GM12873 (cell line): ENCODE measurements at regions not wholly inside any gene's neighbourhood (a gene's known extent, or its start where the extent isn't known, plus 50 kb on each side); places are given as distances from the start of the nearest gene placed in this dataset.

ENCODE experiments used
- TF ChIP-seq, protein P1 (sequence below): IDR thresholded peaks from 2 replicates; pipeline ENCODE4 v1.5.1; 2012; ENCODE audit warnings: low read depth, mild to moderate bottlenecking, moderate library complexity, low read length, control low read depth; ENCODE audit not compliant: insufficient read depth; ENCODE audit errors: missing control alignments

DNA sequence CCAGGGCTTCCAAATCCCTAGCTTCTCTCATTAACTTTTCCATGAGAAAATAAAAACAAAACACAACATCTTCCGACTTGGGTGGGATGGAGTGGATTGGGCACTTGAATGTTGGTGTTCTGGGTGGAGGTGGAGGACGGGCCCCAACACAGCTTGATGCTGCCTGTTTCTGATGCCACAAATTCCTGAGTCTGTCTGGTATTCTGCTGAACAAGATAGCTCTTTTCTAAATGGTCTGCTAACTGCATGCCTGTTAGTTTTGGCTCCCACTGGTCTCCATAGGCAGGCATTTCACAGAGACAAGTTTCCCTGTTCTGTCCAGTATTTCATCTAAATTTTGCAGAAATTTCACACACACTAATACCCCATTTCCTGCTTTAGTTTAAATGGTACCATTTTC lies 160.9 kb upstream of the FZD8 start:
- TF ChIP-seq, protein P1, sequence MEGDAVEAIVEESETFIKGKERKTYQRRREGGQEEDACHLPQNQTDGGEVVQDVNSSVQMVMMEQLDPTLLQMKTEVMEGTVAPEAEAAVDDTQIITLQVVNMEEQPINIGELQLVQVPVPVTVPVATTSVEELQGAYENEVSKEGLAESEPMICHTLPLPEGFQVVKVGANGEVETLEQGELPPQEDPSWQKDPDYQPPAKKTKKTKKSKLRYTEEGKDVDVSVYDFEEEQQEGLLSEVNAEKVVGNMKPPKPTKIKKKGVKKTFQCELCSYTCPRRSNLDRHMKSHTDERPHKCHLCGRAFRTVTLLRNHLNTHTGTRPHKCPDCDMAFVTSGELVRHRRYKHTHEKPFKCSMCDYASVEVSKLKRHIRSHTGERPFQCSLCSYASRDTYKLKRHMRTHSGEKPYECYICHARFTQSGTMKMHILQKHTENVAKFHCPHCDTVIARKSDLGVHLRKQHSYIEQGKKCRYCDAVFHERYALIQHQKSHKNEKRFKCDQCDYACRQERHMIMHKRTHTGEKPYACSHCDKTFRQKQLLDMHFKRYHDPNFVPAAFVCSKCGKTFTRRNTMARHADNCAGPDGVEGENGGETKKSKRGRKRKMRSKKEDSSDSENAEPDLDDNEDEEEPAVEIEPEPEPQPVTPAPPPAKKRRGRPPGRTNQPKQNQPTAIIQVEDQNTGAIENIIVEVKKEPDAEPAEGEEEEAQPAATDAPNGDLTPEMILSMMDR: no peak

DNA sequence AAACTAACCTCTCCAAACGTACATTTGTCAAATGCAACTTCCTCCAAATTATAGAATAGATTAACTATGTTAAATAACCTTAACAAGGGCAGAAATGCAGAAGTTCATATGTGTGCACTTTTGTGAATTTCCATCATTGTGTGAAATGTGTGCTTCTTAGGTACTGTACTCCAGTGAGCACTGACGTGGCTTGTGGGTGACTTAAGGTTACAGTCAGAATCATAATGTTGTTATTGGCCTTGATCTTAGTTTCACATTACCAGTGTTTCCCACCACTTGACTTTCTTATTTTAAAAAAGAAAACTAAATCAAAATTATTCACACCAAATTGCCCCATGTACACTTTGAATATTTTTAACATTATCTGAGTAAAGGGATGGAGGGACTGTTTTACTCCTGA lies 155.1 kb upstream of the FZD8 start:
- TF ChIP-seq, protein P1: no peak

DNA sequence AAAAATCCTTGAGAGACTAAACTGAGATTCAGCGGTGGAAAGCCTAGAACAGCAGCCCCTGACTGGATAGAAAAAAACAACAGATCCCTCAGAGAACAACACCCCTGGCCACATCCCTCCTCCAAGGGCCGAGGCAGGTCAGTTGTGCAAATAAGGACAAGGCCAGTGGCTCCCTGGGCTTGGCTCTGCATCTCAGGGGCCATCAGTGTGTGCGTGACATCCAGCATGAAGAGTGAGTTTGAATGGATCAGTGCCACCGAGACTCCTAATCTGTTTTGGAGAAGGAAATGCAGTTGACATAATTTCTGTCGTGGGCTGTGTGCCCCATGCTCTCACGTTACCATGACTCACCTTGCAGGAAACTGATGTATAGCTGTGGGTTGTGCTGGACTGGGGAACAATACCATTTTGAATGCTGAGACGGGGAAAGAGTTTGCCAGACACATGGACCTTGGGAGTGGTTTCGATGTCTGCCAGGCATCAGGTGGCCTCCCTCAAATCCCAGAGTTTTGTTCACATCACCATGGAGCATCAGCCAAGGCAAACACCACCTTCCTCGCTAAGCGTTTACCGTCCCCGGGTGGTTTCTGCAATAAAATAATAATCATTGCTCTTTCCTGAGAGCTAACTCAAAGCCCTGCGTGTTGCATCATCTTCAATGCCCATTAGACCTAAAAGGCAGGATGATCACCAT lies 153.2 kb upstream of the FZD8 start:
- TF ChIP-seq, protein P1: no peak

DNA sequence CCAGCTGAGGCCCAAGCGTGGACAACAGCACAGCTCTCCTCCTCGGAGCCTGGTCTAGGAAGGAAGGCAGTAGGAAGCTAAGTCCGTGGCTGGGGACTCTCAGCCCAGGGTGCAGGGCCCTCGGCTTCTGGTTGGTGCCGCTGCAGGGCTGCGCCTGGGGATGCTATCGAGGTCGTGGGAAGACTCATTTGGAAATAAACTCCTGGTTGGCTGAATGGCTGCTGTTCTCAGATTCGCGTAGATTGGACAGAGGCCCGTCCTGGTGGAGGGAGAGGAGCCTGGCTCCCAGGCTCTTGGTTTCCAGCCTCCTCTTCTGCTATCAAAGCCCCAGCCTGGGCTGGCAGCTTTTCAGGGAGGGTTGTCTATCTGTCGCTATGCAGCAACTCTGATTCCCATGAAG lies 152.6 kb upstream of the FZD8 start:
- TF ChIP-seq, protein P1: no peak

DNA sequence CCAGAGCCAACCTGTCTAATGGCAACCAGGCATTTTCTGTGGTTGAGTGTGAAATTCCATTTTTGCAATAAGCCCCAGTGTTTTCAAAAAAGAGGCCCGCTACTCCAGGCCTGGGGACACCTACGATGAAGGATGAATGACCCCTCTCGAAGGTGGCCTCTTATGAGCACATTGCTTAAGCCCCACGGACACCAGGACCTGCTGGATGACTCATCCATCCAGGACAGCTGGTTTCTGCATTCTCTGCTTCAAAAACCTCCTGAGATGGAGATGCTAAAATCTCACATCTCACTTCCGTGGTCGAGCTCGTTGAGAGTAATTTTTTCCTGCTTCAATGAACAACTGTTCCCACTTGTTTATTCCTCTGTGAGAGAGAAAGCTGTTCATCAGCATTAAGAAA lies 150.2 kb upstream of the FZD8 start:
- TF ChIP-seq, protein P1: no peak

DNA sequence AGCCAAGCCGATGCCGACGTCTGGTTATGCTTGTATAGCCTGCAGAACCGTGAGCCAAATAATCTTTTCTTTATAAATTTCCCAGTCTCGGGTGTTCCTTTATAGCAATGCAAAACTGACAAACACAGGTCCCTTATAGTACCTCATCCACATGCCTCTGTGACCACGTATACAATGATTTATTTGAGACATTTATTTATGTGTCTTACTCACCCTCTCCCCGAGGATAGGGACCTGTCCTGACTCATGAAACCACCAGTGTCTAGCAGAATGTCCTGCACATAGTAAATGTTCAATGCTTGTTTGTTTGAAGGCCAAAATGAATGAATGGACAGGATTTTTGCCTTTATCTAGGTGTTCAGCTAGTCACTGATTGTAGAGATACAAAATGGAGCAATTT lies 147.9 kb upstream of the FZD8 start:
- TF ChIP-seq, protein P1: no peak

DNA sequence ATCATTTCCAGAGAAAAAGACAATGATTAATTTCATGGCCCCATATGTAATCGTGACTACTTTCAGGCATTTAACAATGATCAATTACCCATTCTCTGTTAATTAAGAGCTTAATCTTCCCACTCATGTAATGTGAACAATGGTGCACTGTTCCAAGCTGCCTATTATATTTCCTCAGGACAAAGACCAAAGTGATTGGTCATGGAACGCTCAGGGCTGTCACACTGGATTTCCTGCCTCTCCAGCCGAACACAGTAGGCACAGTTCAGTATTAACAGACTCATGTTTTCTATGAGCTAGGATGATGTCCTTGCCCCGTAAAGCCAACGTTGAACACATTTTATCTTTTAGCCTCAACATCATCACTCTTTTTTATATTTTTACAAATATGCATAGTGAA lies 142.7 kb upstream of the FZD8 start:
- TF ChIP-seq, protein P1: no peak
